ENCODE measurements at regions not wholly inside any gene's neighbourhood (a gene's known extent, or its start where the extent isn't known, plus 50 kb on each side); places are given as distances from the start of the nearest gene placed in this dataset.
A peak's percentile ranks its signal among the peaks of the same experiment; 100 is the strongest.
"Not testable (repeated sequence)": the region's sequence is repeated elsewhere in the genome, so short reads cannot be mapped to it uniquely, and the experiment has no call there.

DNA sequence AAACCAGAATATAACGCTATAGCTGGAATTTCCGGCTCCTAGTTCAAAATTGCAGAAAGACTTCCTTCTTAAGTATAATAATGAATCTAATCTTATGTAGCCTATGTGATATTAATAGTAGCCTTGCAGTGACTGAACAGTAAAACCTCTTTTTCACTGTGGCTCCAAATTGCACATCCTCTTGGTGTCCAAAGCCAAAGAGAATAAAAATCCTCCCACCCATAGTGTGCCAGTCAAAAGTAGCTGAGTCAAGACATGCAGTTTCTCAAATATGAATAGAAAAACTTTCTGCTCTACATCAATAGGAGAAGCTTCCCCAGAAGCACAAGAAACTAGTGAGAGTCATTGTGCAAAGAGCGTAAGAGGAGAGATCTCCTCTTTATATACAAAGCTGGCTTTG lies 76.0 kb upstream of the PICALM start:
- DNase-seq: no peak

DNA sequence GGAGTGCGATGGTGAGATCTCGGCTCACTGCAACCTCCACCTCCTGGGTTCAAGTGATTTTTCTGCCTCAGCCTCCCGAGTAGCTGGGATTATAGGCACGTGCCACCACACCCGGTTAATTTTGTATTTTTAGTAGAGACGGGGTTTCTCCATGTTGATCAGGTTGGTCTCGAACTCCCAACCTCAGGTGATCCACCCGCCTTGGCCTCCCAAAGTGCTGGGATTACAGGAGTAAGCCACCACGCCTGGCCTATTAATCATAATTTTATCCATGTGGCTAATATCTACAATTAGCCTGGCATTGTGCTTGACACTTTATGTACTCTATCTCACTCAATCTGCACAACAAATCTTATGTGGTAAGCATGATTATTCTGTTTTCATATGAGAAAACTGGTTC lies 75.2 kb upstream of the PICALM start:
- DNase-seq: not testable (repeated sequence)

DNA sequence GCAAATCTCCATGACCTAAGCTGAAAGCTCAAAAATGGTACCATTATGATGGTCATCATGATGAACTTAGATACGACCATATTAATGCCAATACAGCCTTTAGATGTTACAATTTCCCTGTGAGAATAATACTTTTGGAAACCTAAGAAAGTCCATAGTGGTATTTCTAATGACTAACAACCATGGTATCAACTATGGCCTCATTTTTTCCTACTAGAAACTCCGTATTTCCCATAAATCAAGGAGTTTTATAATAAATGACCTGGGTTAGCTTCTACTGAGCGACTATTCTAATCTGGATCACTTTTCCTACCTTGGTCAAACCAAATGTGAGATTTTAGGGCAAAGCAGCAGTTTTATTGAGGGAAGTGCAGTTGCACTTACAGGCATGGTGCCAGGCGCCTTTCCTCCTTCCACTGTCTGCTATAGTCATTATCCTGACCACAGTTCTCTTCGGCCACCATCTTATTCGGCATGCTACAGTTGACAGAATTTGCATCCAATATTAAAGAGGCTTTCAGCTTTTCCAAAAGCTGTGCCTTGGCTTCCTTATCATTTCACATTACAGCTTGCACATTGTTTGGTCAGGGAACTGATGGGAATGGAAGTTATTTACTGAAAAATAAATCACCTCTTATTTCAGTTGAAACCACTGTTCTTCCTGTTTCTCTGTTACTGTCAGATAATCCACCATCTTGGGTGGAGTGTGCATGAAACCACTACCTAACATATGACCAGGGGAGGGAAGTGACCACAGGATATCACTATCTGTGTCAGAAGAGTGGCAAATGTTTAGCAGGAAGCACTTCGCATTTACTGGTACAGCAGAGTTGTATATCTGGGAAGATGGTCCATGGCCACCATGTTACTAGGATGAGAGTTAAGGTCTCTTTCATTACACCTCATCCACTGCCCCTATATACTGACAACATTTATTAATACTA lies 74.5 kb upstream of the PICALM start:
- DNase-seq: no peak

DNA sequence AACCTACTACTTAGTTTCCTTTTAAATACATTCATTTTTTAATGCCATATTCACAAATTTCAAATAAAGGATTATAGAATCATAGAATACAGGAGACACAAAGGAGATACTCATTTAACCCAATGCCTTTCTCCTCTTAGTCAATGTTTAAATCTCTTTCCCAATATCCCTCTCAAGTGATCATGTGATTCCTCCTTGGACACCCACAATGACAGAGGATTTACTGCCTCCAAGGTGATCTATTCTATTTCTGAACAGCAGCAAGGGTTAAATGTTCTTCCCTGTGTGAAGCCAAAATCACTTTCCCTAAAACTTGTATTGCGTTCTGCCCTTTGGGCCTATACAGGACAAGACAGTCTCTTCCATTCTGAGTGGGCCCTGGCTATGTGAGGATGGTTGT lies 73.3 kb upstream of the PICALM start:
- DNase-seq: no peak

DNA sequence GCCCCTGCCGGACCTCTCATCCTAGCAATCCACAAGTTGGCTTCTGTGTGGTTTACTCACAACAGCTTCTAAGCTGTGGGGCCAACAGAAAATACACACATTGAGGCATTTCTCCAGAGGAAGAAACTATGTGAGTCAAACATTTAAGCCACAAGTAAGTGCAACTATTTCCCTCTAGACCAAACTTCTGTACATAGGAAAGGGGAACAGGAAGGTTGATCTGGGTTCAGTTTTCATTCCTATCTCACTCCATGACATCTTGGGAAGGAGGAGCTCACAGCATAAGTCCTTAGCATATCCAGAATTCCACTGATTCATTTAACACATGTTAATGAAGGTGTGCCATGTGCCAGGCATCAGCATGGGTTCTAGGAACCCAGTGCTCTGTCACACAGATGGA lies 72.8 kb upstream of the PICALM start:
- DNase-seq: no peak

DNA sequence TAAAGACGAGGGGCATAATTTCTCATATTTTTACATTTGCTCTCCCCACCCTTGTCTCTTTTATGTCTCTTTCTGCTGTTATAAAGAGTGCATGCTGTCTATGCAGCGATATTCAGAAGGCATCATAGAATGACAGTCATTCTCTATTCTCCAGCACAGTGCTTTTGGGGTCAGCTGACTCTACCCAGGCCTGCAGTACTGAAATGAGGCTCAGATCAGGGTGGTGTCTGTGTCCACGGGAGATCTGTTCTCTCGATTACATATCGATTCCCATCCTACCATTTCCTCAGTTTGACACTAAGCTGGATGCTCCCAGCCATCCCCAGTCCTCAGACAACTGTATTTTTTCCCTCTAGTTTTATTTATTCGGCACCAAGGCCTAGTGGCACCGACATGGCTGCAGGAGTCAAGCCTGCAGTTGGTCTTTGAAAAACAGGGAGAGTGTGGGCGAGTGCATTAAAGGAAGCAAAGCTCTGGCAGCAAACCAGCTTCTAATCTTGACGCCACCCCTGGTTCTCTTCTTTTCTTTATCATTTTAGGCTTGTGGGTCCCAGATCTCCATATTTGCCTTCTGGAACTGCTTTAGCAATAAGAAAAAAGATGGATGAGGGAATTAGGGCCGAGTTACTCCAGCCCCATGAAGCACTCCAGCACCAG lies 71.6 kb upstream of the PICALM start:
- DNase-seq: no peak

DNA sequence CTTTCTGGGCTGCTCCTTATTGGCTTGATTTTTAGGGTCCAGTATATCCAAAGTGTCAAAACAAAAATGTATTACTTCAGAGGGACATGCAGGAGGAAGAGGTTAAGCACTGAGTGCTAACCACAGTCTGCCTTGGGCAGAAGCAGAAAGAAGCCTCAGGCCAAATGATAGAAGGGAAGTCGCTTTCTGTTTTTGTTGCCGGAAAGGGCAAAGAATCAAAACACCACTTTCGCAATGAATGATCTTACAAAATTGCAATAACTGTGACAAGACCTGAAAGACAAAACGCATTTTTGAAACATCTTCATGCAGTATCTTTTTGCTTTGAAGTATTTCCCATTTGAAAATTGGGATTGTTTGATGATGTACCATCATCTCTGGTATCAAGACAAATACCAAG lies 70.1 kb upstream of the PICALM start:
- DNase-seq: peak; percentile 38

DNA sequence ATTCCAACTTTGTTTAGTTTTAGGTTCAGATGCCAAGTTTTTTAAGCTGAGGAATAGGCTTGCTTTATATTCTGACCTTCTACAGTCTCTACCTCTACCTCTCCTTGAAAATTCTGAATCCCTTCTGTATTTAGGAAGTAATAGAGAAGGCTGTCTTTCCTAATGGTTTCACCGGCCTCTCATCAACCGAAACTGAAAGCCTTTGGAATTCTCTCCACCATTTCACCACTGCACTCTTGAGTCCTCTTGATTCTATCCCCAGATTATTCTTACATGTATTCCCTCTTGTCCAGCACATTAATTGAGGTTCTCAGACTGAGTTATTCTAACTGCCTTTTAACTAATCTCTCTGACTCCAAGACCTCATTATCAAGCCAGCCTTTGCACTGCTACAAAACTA lies 67.7 kb upstream of the PICALM start:
- no peak for DNase-seq

DNA sequence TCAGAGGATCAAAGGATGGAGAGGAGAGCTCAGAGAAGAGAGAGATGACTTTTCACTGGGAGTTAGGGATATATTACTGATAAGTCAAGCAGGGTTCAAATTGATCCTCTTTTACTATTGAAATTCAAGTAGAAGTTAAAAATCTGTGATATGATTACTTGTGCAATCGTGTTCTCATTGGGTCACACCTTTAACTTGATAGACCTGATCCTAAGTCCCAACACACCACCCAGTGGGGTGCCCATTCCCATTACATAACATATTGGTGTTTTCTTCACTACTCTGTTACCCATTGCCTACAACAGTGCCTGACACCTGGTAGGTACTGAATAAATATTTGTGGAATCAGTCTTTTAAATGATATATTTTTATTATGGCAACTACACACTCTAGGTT lies 66.4 kb upstream of the PICALM start:
- no peak for DNase-seq

DNA sequence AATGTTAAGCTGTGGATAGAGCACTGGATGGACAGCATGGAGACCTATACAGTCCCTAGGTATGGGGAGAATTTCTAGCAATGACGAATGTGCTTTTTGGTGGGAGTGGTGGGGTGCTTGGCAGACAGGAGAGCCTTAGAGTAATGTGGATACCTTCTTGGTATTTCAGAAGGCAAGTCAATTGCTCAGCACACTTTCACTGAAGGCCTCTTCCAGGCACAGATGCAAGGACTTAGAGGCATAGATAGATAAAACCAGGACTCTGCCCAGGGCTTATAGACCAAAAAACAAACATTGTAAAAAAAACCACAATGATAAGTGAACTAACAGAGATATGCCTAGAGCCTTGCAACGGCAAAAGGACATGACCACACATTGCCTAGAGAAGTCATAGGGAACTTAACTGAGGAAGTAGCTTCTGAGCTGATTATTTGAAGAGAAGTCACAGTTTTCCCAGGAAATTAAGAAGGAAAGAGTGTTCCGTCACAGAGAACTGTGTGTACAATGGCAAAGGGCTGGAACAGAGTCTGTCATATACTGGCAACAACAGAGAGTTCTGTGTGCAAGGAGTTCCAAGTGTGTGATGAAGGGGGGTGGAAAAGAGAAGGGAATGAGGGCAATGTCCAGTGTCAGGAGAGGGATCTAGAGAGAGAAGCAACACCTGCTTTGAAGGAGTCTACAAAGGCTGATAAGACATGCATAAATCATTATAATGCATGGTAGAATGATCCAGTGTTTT lies 65.9 kb upstream of the PICALM start:
- DNase-seq: no peak

DNA sequence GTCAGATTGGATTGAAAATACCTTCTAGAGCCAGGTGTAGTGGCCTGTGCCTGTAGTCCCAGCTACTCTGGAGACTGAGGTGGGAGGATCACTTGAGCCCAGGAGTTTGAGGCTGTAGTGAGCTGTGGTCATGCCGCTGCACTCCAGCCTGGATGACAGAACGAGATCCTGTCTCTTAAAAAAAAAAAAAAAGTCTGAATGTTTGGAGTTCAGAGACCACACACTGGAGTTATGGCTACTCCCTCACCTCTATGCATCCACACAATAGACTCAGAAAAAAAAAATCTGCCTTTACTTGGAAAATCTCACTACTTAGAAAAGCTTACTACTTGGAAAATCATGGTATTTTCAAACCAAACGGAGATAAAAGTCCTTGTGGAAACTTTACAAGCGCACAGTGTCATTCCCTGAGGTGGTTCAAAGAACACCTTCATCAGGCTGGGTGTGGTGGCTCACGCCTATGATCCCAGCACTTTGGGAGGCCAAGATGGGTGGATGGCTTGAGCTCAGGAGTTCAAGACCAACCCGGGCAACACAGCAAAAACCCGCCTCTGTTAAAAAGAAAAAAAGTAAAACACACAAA lies 63.9 kb upstream of the PICALM start:
- DNase-seq: no peak

DNA sequence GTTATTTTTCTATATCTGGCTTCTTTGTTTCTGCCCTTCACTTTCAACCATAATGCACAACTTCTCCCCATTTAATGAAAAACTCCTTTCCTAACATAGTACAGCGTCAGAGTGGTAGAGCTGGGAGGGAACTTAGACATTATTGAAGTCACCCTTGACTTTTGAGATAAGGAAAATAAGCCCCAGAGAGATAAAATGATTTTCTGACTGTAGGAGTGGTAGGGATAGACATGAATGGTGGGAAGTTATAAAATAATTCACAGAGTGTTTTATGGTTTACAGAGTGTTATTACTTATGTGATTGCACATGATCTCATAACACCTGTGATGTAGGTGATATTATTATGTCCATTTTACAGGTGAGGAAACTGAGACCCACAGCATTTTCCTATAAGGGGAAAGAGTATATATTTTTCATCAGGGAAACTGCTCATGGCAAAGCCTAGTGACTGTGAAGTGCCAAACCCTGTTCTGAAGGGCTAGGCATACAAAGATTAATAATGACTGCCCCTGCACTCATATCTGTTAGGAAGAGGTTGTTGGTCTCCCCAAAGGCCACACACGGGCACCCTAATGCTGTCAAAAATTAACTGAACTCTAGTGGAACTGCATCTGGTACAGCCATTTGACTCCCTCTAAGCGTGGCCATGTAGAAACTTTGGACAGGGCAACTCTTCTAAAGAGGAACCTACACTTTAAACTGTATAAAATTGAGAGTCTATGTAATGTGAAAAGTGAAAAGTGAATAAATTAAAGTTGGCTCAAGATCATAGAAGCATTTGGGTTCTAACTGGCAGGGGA lies 61.1 kb upstream of the PICALM start:
- no peak for DNase-seq

DNA sequence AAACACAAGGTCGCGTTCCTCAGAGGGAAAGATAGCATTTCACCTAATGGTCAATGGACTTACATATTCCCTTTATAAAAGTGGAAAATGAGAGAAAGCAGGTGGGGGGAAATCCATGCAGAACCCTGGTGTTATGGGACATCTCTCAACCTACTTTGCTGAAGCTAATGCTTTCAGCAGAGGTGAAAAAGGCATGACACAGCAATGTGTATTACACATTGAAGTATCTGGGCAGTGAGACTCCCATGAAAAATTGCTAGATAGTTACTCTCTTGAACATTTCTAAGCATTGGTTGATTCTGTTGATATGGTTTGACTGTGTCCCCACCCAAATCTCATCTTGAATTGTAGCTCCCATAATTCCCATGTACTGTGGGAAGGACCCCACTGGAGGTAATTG lies 60.0 kb upstream of the PICALM start:
- DNase-seq: no peak

DNA sequence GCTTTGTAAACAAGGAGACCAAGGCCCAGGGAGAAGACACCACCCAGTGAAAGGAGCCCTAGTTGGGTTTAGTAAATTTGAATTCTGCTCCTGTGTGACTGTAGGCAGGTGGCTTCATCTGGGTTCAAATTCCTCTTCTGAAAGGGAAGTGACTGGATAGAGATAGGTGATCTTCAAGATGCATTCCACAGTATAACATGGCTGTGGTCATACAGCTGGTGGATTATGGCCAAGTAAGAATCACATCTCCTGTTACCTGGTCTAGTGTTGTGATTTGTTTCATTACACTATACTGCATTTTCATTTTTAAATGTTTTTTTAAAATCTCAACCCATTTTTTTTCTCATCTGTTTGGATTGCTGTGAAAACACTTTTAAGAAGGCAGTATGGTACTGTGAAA lies 58.0 kb upstream of the PICALM start:
- no peak for DNase-seq

DNA sequence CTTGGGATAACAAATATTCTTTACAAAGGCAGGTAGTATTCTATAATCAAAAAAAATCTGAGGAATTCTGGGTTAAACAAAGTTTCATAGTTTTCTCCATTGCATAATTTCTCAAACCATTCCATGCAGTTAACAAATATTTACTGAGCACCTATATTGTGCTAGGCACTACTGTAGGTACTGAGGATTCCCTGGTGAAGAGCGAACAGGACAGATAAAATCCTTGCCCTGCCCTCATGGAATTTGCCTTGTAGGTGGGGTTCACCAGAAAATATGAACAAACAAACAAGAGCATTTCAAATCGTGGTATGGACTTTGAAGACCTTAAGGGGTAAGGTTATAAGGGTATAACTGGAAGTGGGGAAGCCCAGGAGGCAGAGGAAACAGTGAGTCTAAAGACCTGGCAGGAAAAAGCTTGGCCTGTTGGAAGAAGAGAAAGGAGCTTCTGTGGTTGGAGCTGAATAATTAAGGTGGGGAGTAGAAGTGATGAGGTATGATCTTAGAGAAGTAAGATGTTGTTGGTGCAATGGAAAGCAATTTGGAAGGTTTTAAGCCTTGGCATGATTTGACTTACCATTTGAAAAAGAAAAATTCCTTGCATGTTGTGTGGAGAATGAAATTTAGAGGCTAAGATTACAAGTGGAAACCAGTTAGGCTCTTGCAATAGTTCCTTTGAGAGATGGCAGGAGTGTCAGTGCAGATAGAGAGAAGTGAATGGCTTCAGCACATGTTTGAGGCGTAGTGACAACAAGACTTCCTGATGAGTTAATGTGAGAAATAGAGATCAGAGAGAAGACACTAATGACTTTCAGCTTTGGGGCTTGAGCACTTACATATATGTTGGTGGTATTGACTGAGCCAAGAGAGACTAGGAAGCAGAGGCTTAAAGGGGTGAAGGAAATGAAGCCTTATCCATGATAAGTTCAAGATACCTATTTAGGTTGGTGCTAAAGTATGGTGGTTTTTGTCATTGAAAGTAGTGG lies 55.7 kb upstream of the PICALM start:
- DNase-seq: no peak

DNA sequence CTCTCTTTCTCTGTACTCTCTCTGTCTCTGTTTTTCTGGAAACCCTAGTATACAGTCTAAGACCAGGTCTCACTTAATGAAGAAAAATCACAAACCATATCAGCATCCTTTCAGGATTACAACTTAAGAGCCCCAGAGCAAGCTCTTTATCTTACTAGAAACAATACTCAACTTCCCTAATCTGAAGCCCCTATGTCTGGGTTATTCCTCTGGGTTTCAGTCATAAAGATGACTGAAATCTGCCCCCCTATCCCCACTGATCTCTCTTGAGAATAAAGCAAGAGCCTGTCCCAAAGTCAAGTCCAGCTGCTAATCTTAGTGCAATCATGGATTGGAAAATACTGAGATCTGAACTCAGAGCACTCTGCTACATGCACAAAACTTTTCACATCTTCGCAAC lies 53.9 kb upstream of the PICALM start:
- DNase-seq: no peak

DNA sequence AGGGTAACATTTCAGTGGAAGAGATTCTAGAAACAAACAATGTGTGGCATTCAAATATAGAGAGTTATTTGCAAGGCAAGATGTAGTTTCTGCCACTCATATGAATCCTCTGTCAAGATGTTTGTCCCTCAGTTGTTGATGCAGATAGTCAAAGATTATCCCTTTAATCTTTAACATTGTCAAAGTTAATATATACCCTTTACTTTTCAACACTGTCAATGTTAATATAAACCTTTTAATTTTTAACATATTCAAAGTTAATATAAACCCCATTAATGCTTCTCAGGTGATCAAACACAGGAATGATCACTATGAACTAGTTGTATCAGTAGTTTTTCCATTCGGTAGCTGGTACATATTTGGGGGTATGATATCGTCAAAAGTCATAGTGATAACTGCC lies 51.9 kb upstream of the PICALM start:
- DNase-seq: no peak

DNA sequence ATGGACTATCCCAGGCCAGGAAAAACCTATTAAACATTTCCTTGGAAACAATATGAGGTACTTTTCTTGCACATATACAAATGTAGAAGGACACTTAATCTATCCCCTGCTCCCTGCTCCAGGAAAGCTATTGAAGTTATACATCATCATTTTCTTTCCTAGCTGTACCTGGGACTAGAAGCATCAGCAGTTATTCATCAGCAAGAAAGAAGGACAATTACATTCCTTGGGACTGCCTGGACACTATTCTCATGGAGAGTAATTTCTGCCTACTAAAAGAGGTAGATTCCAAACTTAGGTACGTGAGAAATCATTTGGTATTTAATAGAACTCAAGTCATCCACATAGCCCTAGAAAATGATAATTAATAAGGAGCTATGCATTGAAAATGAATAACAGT lies 51.0 kb upstream of the PICALM start:
- DNase-seq: no peak

DNA sequence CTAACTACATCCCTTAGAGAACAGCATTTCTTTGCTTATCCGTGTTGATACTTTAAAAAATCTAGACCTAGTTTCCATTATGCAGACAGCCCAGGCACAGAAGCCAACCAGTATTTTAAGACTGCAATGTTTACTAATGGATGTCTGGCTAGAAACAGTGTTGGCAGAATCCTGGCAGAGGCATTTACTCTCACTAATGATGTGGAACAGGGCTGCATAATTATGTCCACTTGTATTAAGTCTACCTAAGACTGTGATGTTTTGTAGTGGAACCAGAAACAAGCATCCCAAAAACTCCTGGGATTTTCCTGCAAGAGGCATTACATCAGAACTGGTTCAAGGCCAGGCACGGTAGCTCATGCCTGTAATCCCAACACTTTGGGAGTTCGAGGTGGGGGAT lies 50.2 kb upstream of the PICALM start:
- DNase-seq: no peak

All from NCI-H226 (cell line).